Esophagus squamous epithelium (tissue), 5 donors: ENCODE measurements at regions not wholly inside any gene's neighbourhood (a gene's known extent, or its start where the extent isn't known, plus 50 kb on each side); places are given as distances from the start of the nearest gene placed in this dataset.

Experiments
- DNase-seq: peaks from one replicate; lab custom pipeline; 2025; lab: John Stamatoyannopoulos, UW
- H3K27ac ChIP-seq, 4 donors: fragments of 200-600 bp; sonication (generic); one replicate each; pipeline ENCODE4 v1.5.1; 2016 to 2019; ENCODE audit warnings: mild to moderate bottlenecking in 1 of 4
- H3K27me3 ChIP-seq, 4 donors: fragments of 200-600 bp; sonication (generic); 1 replicate in 3 of 4; 2 replicates in 1 of 4; pipeline versions ENCODE4 v1.5.1 to v1.6.0; 2017 to 2021; ENCODE audit warnings: antibody characterized with exemption in 1 of 4
- H3K36me3 ChIP-seq, 3 donors: fragments of 200-600 bp; sonication (generic); one replicate each; pipeline ENCODE4 v1.5.1; 2016 to 2019
- H3K4me1 ChIP-seq, 3 donors: fragments of 200-600 bp; sonication (generic); one replicate each; pipeline ENCODE4 v1.5.1; 2017 to 2019
- H3K4me3 ChIP-seq, 4 donors: fragments of 200-600 bp; sonication (generic); 1 replicate in 3 of 4; 2 replicates in 1 of 4; pipeline ENCODE4 v1.5.1; 2016 to 2019; ENCODE audit warnings: mild to moderate bottlenecking in 2 of 4, moderate library complexity in 1 of 4
- H3K9me3 ChIP-seq, 3 donors: fragments of 200-600 bp; sonication (generic); one replicate each; pipeline ENCODE4 v1.5.1; 2016 to 2019
- POLR2A ChIP-seq, 4 donors: fragments of 450-650 bp; IDR thresholded peaks; one replicate each; pipeline ENCODE4 v1.6.1; 2017; ENCODE audit warnings: antibody characterized with exemption in 4 of 4, mild to moderate bottlenecking in 4 of 4, moderate library complexity in 3 of 4
- WGBS, 2 donors: methylation state at CpG; one replicate each; pipeline ENCODE4 v1.1.5; 2018; 5-methylcytosine and 5-hydroxymethylcytosine counted together
- intact Hi-C: fragments of 100-400 bp; cut with DNase I; formaldehyde crosslinking; loops from one replicate; pipeline ENCODE4 v1.15.0; 2022
- TF ChIP-seq, protein P1 (sequence below), 6 experiments: fragments of 450-650 bp in 4 of 6; fragments of 200-600 bp in 2 of 6; sonication (generic) in 2 of 6; IDR thresholded peaks; one replicate each; pipeline ENCODE4 v1.5.1; 2016 to 2019; ENCODE audit warnings: antibody characterized with exemption in 6 of 6, mild to moderate bottlenecking in 4 of 6, moderate library complexity in 4 of 6
- donor health status: DM: yes; HTN: yes; CAD: no.

- Histone ChIP-seq H3K4me3 (no peak overlapping the region), H3K9me3 (no peaks in the 10 kb centered on the region), H3K27ac (no peak overlapping the region), H3K36me3 (no peaks in the 10 kb centered on the region), H3K4me1 (no peaks in the 10 kb centered on the region), H3K27me3 (no peaks in the 10 kb centered on the region)
- intact Hi-C loops: no loop called here
- DNase-seq: no peak
- TF ChIP-seq POLR2A (IDR thresholded peaks at IDR 0.05): no peak
- TF ChIP-seq, protein P1, sequence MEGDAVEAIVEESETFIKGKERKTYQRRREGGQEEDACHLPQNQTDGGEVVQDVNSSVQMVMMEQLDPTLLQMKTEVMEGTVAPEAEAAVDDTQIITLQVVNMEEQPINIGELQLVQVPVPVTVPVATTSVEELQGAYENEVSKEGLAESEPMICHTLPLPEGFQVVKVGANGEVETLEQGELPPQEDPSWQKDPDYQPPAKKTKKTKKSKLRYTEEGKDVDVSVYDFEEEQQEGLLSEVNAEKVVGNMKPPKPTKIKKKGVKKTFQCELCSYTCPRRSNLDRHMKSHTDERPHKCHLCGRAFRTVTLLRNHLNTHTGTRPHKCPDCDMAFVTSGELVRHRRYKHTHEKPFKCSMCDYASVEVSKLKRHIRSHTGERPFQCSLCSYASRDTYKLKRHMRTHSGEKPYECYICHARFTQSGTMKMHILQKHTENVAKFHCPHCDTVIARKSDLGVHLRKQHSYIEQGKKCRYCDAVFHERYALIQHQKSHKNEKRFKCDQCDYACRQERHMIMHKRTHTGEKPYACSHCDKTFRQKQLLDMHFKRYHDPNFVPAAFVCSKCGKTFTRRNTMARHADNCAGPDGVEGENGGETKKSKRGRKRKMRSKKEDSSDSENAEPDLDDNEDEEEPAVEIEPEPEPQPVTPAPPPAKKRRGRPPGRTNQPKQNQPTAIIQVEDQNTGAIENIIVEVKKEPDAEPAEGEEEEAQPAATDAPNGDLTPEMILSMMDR (IDR thresholded peaks at IDR 0.05): no peak
Observed at GRCh38 chr3:23105048-23105447, 98.1 kb upstream of the UBE2E2 start.

GRCh38 chr3:23106666-23107065 is 96.5 kb upstream of the UBE2E2 start:
- intact Hi-C loops: no loop called here
- no peaks in the 10 kb centered on the region for H3K9me3 ChIP-seq
- H3K27me3 ChIP-seq: no peaks in the 10 kb centered on the region
- no peak for DNase-seq
- H3K36me3 ChIP-seq: no peaks in the 10 kb centered on the region
- no peak overlapping the region for H3K4me3 ChIP-seq
- TF ChIP-seq, protein P1 (IDR thresholded peaks at IDR 0.05): no peak
- TF ChIP-seq POLR2A (IDR thresholded peaks at IDR 0.05): no peak
- no peaks in the 10 kb centered on the region for H3K4me1 ChIP-seq
- 82 to 91% methylated on average over 1 to 3 of the region's 3 CpGs for WGBS, 2 donors
- H3K27ac ChIP-seq: no peak overlapping the region

GRCh38 chr3:23107221-23107620 is 95.9 kb upstream of the UBE2E2 start:
- Histone ChIP-seq H3K4me1 (peaks cover 0 to under 1% (median 0%) of the 10 kb centered on the region in 3 donors), H3K9me3 (no peaks in the 10 kb centered on the region), H3K27me3 (no peaks in the 10 kb centered on the region), H3K4me3 (no peak overlapping the region), H3K27ac (no peak overlapping the region), H3K36me3 (no peaks in the 10 kb centered on the region)
- intact Hi-C loops: no loop called here
- no peak for DNase-seq
- TF ChIP-seq POLR2A (IDR thresholded peaks at IDR 0.05): no peak

- no peaks in the 10 kb centered on the region for H3K9me3 ChIP-seq
- no peak for DNase-seq
- intact Hi-C loops: no loop called here
- peaks cover 0 to 14% (median 5%) of the 10 kb centered on the region in 3 donors for H3K4me1 ChIP-seq
- H3K4me3 ChIP-seq: no peak overlapping the region
- H3K27me3 ChIP-seq: no peaks in the 10 kb centered on the region
- no peaks in the 10 kb centered on the region for H3K36me3 ChIP-seq
- WGBS, 2 donors: 78 to 85% methylated on average over 3 of the region's 3 CpGs
- H3K27ac ChIP-seq: no peak overlapping the region
- no peak for TF ChIP-seq POLR2A (IDR thresholded peaks at IDR 0.05)
- TF ChIP-seq, protein P1 (IDR thresholded peaks at IDR 0.05): no peak
Observed at GRCh38 chr3:23108451-23109057, 94.6 kb upstream of the UBE2E2 start.

- no peak for TF ChIP-seq POLR2A (IDR thresholded peaks at IDR 0.05)
- TF ChIP-seq, protein P1 (IDR thresholded peaks at IDR 0.05): no peak
- intact Hi-C loops: no loop called here
- Histone ChIP-seq H3K4me1 (peaks cover 0 to 41% (median 17%) of the 10 kb centered on the region in 3 donors), H3K9me3 (no peaks in the 10 kb centered on the region), H3K27me3 (no peaks in the 10 kb centered on the region), H3K4me3 (no peak overlapping the region), H3K36me3 (no peaks in the 10 kb centered on the region), H3K27ac (no peak overlapping the region)
- WGBS, 2 donors: 80 to 91% methylated on average over 6 of the region's 6 CpGs
- no peak for DNase-seq
Observed at GRCh38 chr3:23111286-23111685, 91.8 kb upstream of the UBE2E2 start.

GRCh38 chr3:23111797-23112196 is 91.3 kb upstream of the UBE2E2 start:
- no peak overlapping the region for H3K27ac ChIP-seq
- intact Hi-C loops: no loop called here
- no peak for DNase-seq
- WGBS, 2 donors: 87 to 94% methylated on average over 3 of the region's 3 CpGs
- no peaks in the 10 kb centered on the region for H3K36me3 ChIP-seq
- TF ChIP-seq, protein P1 (IDR thresholded peaks at IDR 0.05): no peak
- TF ChIP-seq POLR2A (IDR thresholded peaks at IDR 0.05): no peak
- no peak overlapping the region for H3K4me3 ChIP-seq
- H3K27me3 ChIP-seq: no peaks in the 10 kb centered on the region
- H3K9me3 ChIP-seq: no peaks in the 10 kb centered on the region
- H3K4me1 ChIP-seq: peaks cover 0 to 44% (median 17%) of the 10 kb centered on the region in 3 donors
